ENCODE measurements at regions not wholly inside any gene's neighbourhood (a gene's known extent, or its start where the extent isn't known, plus 50 kb on each side); places are given as distances from the start of the nearest gene placed in this dataset.

- no peak for DNase-seq (ENCODE audit: low read depth in 1 of 2, low spot score in 1 of 2)
These were observed 115.6 kb downstream of the GLI2 start for GRCh38 chr2:120851116-120851773.

DNA sequence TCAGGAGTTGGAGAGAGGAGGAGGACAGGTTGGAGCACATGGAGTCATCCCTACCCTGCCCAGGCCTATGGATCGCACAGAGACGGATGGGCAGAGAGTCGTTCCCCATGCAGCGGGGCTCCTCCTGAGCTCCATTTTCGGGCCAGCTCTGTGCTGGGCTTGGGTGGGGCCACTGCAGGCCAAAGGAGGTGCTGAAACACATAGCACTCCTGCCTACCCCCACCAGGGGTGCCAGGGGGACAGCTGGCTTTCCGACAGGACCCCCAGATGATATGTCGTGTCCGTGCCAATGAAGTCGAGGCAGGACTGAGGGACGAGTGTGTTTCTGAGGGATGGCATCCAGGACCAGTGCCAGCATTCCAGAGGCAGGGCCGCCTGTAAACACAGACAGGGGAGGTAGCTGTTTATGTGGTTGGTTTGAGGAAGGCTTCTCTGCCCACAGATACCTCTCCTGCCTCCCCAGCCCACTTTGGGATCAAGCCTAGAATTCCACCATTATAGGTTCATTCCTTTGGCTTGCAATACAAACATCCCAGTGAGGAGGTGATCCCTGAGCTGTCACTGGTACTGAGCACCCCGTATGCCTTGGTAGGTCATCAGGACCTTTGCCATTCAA is 116.6 kb downstream of the GLI2 start:
- no peak for DNase-seq (ENCODE audit: low read depth in 1 of 2, low spot score in 1 of 2)

GRCh38 chr2:120853306-120854013 is 117.8 kb downstream of the GLI2 start:
- DNase-seq (ENCODE audit: low read depth in 1 of 2, low spot score in 1 of 2): no peak

- no peak for DNase-seq (ENCODE audit: low read depth in 1 of 2, low spot score in 1 of 2)
These were observed 118.4 kb downstream of the GLI2 start for GRCh38 chr2:120854014-120854620.

- no peak for DNase-seq (ENCODE audit: low read depth in 1 of 2, low spot score in 1 of 2)
These were observed 119.3 kb downstream of the GLI2 start for GRCh38 chr2:120854766-120855530.

DNA sequence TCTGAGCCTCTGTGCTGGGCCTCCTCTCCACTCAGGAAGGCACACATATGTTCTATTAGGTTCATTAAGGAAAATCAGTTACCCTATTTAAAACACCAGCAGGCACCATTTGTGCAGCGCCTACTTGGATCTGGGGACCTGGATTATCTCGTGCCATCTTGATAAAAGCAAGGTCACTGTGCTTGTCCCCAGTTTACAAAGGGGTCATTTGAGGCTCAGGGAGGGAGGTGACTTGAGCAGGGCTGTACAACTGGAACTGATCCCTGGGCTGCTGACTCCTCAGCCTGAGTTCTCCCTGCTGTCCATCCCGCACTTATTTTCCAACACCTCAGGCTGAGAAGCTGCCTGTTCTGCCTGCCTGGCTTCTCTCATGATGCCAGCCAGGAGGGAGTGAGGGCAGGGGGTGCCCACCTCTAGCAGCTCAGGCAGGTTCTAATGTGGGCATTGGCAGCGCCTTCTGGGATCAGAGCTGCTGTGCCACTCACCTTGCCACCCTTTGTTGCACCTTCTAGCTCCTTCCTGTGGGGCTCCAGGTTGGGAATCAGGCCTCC is 120.3 kb downstream of the GLI2 start:
- no peak for DNase-seq (ENCODE audit: low read depth in 1 of 2, low spot score in 1 of 2)

DNA sequence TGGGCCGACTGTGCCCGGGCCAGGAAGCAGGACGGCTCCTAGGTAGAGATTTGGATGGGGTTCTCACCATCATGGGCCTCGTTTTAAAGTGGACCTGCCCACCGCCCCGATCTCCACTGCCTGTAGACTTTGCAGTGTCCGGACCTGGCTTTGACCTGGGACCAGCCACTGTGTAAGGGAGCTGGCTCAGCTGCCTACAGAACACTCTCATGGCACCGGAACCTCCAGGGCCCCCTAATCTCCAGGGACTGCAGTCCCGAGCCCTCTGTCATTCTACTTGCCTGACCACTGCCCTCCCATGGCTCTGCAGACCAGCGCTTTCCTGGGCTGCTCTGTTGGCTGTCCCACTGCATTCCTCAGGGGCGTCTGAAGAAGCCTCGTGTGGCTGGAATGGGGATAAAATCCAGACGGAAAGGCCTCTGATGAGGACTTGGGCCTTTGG is 120.8 kb downstream of the GLI2 start:
- no peak for DNase-seq (ENCODE audit: low read depth in 1 of 2, low spot score in 1 of 2)

DNA sequence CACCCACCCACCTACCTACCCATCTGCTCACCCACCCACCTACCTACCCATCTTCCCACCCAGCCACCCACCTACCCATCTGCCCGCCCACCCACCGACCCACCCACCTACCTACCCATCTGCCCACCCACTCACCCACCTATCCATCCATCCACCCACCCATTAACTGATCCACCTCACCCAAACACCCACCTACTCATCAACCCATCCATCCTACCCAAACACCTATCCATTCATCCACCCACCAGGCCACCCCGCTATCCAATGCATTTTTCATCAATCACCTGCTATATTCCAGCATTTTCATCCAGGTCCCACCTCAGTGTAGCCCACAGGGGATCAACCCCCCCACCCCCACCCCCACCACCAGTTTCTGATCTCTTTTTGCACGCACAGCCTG is 121.8 kb downstream of the GLI2 start:
- no peak for DNase-seq (ENCODE audit: low read depth in 1 of 2, low spot score in 1 of 2)

DNA sequence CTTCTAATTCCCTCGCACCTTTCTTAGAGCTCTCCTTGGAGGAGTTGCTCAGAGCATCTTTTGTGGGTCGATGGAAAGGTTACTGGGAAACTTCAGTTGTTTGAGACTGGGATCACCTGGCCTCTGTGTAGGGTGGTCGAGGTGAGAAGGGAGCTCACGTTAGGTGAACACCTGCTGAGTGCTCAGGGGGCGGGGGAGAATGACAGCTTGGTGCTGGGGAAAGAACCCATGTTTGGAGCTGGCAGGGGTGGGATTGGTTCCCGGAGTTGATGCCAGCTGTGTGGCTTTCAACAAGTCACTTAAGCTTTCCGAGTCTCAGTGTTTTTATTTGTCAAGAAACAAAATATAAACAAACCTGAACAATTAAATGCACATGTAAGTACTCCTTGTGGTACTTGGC is 122.3 kb downstream of the GLI2 start:
- no peak for DNase-seq (ENCODE audit: low read depth in 1 of 2, low spot score in 1 of 2)

GRCh38 chr2:120858361-120859106 is 122.9 kb downstream of the GLI2 start:
- no peak for DNase-seq (ENCODE audit: low read depth in 1 of 2, low spot score in 1 of 2)

GRCh38 chr2:120859128-120859527 is 123.5 kb downstream of the GLI2 start:
- DNase-seq (ENCODE audit: low read depth in 1 of 2, low spot score in 1 of 2): no peak

DNA sequence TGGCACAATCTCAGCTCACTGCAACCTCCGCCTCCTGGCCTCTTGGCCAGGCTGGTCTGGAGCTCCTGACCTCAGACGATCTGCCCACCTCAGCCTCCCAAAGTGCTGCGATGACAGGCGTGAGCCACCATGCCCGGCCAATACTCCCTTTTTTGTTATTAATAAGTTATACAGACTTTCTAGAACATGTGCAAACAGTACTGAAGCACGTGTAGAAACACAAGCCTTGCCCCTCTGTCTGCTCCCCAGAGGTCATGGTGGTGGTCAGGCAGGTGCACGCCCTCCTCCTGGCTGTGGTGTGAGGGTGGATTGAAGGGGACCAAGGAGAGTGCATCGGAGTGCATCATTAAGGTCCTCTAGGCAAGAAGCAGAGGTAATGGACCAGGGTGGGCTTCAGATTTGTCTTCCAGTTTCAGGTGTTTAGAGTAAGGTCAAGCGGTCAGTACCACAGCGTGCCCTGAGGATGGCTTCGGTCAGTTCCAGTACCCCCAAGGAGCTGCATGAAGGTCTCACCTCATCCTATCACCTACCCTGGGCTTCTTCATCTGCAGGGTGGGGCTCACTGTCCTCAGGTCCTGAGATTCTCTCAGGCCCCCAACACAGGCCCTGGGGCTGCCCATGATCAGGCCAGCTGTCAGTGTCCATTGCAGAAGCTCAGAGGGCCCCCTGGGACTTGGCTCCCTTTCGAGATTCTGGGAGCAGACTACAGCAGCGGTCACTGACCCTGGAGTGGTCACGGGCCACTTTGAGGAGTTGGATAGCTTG is 124.3 kb downstream of the GLI2 start:
- no peak for DNase-seq (ENCODE audit: low read depth in 1 of 2, low spot score in 1 of 2)

DNA sequence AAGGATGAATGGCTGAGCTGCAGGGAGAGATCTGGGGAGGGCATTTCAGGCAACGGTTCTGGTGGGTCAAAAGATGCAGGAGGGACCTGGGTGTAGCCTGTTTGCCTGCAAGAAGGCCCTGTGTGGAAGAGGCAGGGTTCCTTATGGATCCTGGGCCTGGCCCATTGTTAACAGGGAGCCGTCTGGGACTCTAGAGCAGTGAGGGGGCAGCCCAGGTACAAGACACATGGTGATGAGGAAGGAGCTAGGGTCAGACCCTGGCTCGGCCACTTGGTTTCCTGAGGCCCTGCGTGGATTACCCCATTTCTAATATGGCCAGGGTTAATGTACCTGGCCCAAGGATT is 124.9 kb downstream of the GLI2 start:
- DNase-seq (ENCODE audit: low read depth in 1 of 2, low spot score in 1 of 2): no peak

DNA sequence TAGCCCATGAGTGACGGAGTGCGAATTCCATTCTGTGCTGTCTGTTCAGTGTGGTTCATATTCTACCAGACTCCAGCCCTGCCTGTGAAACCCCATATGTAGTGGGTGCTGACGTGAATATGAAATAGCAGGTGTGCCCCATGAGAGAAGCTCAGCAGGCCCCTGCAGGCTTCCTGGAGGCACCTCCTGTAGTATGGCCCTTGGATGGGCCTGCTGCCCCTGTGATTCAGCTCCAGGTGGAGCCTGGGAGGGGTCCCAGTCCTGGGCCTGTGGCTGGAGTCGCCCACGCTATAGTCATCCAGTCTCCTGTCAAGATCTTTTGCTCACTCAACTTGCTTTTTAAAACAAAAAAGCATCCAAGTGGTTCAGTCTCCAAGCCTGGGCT is 125.5 kb downstream of the GLI2 start:
- DNase-seq (ENCODE audit: low read depth in 1 of 2, low spot score in 1 of 2): no peak

DNA sequence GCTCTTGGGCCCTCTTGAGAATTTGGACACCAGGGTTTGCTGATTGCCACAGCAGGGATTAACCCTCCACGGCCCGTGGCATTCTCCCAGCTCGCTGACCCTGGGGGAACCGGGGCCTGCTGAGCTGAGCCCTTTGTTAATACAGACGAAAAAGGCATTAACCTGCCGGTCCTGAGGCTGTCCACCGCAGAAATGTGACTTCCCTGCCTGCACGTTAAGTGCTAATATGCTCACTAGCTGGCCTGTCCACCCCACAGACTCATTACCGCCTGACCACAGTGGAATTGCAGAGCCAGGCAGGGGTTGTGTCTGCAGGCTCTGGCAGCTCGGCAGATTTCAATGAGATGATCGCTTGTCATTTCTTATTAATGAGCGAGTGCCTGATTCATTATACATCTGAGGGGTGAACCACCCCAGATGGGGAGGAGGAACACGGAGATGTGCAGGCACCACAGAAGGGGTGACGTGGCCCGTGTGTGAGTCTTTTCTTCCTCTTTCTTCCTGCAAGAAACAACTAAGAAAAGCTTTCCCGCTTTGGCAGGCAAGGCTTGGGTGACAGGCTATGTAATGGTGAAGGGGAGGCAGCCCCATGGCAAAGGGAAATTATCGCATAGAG is 126.0 kb downstream of the GLI2 start:
- DNase-seq (ENCODE audit: low read depth in 1 of 2, low spot score in 1 of 2): no peak

GRCh38 chr2:120862201-120863060 is 126.8 kb downstream of the GLI2 start:
- DNase-seq (ENCODE audit: low read depth in 1 of 2, low spot score in 1 of 2): no peak

DNA sequence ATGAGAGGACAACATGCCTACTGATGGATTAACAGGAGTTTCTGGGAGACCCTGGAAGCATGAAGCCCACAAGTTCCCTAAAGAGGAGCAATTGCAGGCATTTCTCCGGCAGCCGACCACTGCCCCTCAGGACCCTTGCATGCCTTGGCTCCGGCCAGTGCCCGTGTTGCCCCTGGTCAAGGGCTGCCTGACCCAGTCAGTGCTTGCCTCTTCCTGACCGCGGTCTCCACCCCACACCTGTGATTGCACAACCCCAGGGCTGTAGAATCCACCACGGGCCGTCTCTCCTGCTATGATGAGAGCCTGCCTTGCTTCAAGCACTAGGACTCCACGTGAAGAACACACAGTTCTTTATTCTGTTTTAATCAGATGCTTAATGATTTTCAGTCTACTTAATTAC is 127.5 kb downstream of the GLI2 start:
- DNase-seq (ENCODE audit: low read depth in 1 of 2, low spot score in 1 of 2): no peak

DNA sequence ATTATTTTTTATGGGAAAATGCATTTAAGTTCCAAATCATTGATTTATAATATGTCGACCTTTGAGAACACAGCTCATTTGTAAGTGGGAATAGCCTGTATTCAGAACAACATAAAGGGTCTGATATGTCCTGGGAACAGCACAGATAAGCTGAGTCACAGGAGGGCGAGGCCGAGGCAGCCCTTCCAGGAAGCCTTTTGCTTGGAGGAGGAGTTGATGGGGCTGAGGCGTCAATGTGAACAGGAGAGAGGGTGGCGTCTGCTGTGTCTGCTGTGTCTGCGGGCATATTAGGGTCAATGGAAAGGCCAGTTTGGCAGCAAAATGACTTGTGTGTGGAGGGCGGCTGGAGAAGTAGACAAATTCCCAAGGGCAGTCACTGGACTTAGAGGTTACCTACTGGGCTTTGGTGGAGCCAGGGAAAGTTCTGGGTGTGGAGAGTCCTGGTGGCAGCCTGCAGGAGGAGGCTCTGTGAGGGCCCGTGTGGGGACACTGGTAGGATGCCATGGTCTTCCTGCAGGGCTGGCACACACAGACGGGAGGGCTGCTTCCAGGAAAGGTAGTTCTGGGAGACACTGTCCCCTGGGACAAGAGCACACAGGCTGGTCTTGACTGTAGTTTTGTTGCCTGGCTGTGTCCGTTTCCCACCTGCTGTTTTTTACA is 128.1 kb downstream of the GLI2 start:
- no peak for DNase-seq (ENCODE audit: low read depth in 1 of 2, low spot score in 1 of 2)
